KOPT-K1 (cell line): ENCODE measurements at regions not wholly inside any gene's neighbourhood (a gene's known extent, or its start where the extent isn't known, plus 50 kb on each side); places are given as distances from the start of the nearest gene placed in this dataset.
"Not testable (repeated sequence)": the region's sequence is repeated elsewhere in the genome, so short reads cannot be mapped to it uniquely, and the experiment has no call there.

Experiments
- H3K27ac ChIP-seq: fragments of 200-600 bp; sonication (generic); 2 replicates; pipeline ENCODE4 v1.5.1; 2016; ENCODE audit warnings: antibody characterized with exemption, mild to moderate bottlenecking, low read depth, low read length; ENCODE audit not compliant: poor library complexity, severe bottlenecking
- H3K36me3 ChIP-seq: fragments of 200-600 bp; sonication (generic); 2 replicates; pipeline ENCODE4 v1.5.1; 2017; ENCODE audit warnings: antibody characterized with exemption, mild to moderate bottlenecking, low read length, moderate library complexity; ENCODE audit not compliant: insufficient read depth
- H3K9me3 ChIP-seq: fragments of 200-600 bp; sonication (generic); 2 replicates; pipeline ENCODE4 v1.5.1; 2017; ENCODE audit warnings: antibody characterized with exemption, low read length, mild to moderate bottlenecking; ENCODE audit not compliant: insufficient read depth, poor library complexity, severe bottlenecking

- Histone ChIP-seq H3K36me3 (no peaks in the 10 kb centered on the region), H3K27ac (no peak overlapping the region), H3K9me3 (no peaks in the 10 kb centered on the region)
Measured at GRCh38 chr13:99740251-99740979, 231.2 kb downstream of the ZIC5 start.

GRCh38 chr13:99738626-99739025, 232.9 kb downstream of the ZIC5 start:
- Histone ChIP-seq H3K9me3 (no peaks in the 10 kb centered on the region), H3K27ac (no peak overlapping the region), H3K36me3 (no peaks in the 10 kb centered on the region)

- Histone ChIP-seq H3K27ac (no peak overlapping the region), H3K9me3 (no peaks in the 10 kb centered on the region), H3K36me3 (no peaks in the 10 kb centered on the region)
Measured at GRCh38 chr13:99737481-99738245, 233.9 kb downstream of the ZIC5 start.

GRCh38 chr13:99736541-99736940, 235.0 kb downstream of the ZIC5 start:
- Histone ChIP-seq H3K9me3 (no peaks in the 10 kb centered on the region), H3K36me3 (no peaks in the 10 kb centered on the region), H3K27ac (no peak overlapping the region)

GRCh38 chr13:99734013-99734693, 232.9 kb downstream of the TM9SF2 start:
- no peaks in the 10 kb centered on the region for H3K36me3 ChIP-seq
- no peaks in the 10 kb centered on the region for H3K9me3 ChIP-seq
- no peak overlapping the region for H3K27ac ChIP-seq

GRCh38 chr13:99733346-99733745, 232.1 kb downstream of the TM9SF2 start:
- Histone ChIP-seq H3K27ac (no peak overlapping the region), H3K36me3 (no peaks in the 10 kb centered on the region), H3K9me3 (no peaks in the 10 kb centered on the region)

- H3K27ac ChIP-seq, result no peak overlapping the region
- H3K36me3 ChIP-seq, result no peaks in the 10 kb centered on the region
- H3K9me3 ChIP-seq, result no peaks in the 10 kb centered on the region
Measured at GRCh38 chr13:99731747-99732146, 230.5 kb downstream of the TM9SF2 start.

- Histone ChIP-seq H3K27ac (no peak overlapping the region), H3K9me3 (no peaks in the 10 kb centered on the region), H3K36me3 (no peaks in the 10 kb centered on the region)
Measured at GRCh38 chr13:99730403-99730802, 229.1 kb downstream of the TM9SF2 start.

- Histone ChIP-seq H3K9me3 (no peaks in the 10 kb centered on the region), H3K27ac (no peak overlapping the region), H3K36me3 (no peaks in the 10 kb centered on the region)
Measured at GRCh38 chr13:99729745-99730144, 228.5 kb downstream of the TM9SF2 start.

- not testable (repeated sequence) for H3K9me3 ChIP-seq, H3K27ac ChIP-seq, H3K36me3 ChIP-seq
Measured at GRCh38 chr13:99727651-99728050, 226.4 kb downstream of the TM9SF2 start.

- no peaks in the 10 kb centered on the region for H3K9me3 ChIP-seq
- H3K36me3 ChIP-seq, result no peaks in the 10 kb centered on the region
Measured at GRCh38 chr13:99726282-99726894, 225.1 kb downstream of the TM9SF2 start.

GRCh38 chr13:99725644-99726043, 224.4 kb downstream of the TM9SF2 start:
- Histone ChIP-seq H3K36me3 (no peaks in the 10 kb centered on the region), H3K27ac (no peak overlapping the region), H3K9me3 (no peaks in the 10 kb centered on the region)

More at GRCh38 chr13:99726282-99726894, 225.1 kb downstream of the TM9SF2 start:
- H3K27ac ChIP-seq, result no peak overlapping the region

- H3K9me3 ChIP-seq, result no peaks in the 10 kb centered on the region
- H3K27ac ChIP-seq, result no peak overlapping the region
- no peaks in the 10 kb centered on the region for H3K36me3 ChIP-seq
Measured at GRCh38 chr13:99724633-99725517, 223.6 kb downstream of the TM9SF2 start.

- Histone ChIP-seq H3K27ac (no peak overlapping the region), H3K36me3 (no peaks in the 10 kb centered on the region)
Measured at GRCh38 chr13:99723878-99724277, 222.6 kb downstream of the TM9SF2 start.

More at GRCh38 chr13:99723878-99724277, 222.6 kb downstream of the TM9SF2 start:
- H3K9me3 ChIP-seq, result no peaks in the 10 kb centered on the region
